HCT116 (cell line): ENCODE measurements at regions not wholly inside any gene's neighbourhood (a gene's known extent, or its start where the extent isn't known, plus 50 kb on each side); places are given as distances from the start of the nearest gene placed in this dataset.

Source experiments
- ATAC-seq: fragments of 200-7000 bp; cut with Tn5 transposase; 2 replicates; pipeline ENCODE4 v1.9.1; 2020; ENCODE audit warnings: mild to moderate bottlenecking, moderate library complexity
- BruUV-seq: library from RNA; stranded (reverse); fragments of 400-500 nt; replicated peaks from 2 replicates; lab custom pipeline; 2021; lab: Mats Ljungman, UMichigan
- CTCF ChIA-PET: fragments of 300-600 bp; sonication (Branson Sonifier 250); formaldehyde crosslinking; loops from one replicate; lab custom pipeline; 2021; ENCODE audit warnings: antibody characterized with exemption; lab: Charles Lee
- POLR2A ChIA-PET: fragments of 300-600, 350-600 bp; sonication (Branson Sonifier 250); formaldehyde crosslinking; loops from one replicate; lab custom pipeline; 2021; ENCODE audit warnings: antibody characterized with exemption; lab: Charles Lee
- RAD21 ChIA-PET, 2 experiments: fragments of 300-600 bp; sonication (Branson Sonifier 250); formaldehyde crosslinking; loops; one replicate each; lab custom pipeline; 2023; ENCODE audit warnings: low total read pairs in 2 of 2; ENCODE audit not compliant: uncharacterized antibody in 2 of 2, unreplicated experiment in 2 of 2, low non-redundant PET in 1 of 2; lab: Charles Lee
- DNase-seq: peaks from one replicate; pipeline ENCODE4 v3.0.0-alpha.2; 2010; ENCODE audit warnings: low read depth, low spot score
- H2AFZ ChIP-seq: fragments of 200-600 bp; shearing (Covaris generic), sonication (generic); 2 replicates; pipeline ENCODE4 v1.6.1; 2017; ENCODE audit warnings: low read depth, mixed run types, mixed read lengths, antibody characterized with exemption, low read length; ENCODE audit not compliant: poor library complexity, severe bottlenecking
- H3K27ac ChIP-seq: 2 replicates; pipeline ENCODE4 v1.5.1; 2012; ENCODE audit warnings: low read depth, low read length
- H3K27me3 ChIP-seq: fragments of 200-600 bp; sonication (generic); 2 replicates; pipeline ENCODE4 v1.6.1; 2016; ENCODE audit warnings: mixed run types, low read length, mixed read lengths; ENCODE audit not compliant: insufficient read depth
- H3K36me3 ChIP-seq, 2 experiments: fragments of 200-500 bp in 1 of 2; fragments of 200-600 bp in 1 of 2; sonication (Bioruptor generic) in 1 of 2; sonication (generic) in 1 of 2; 2 replicates each; pipeline versions ENCODE4 v1.5.1 to v1.6.1; 2014 to 2016; ENCODE audit warnings: low read length in 2 of 2, inconsistent platforms in 1 of 2, mixed read lengths in 1 of 2, mixed run types in 1 of 2; ENCODE audit not compliant: insufficient read depth in 2 of 2, control insufficient read depth in 1 of 2
- H3K4me1 ChIP-seq, 2 experiments: fragments of 200-600 bp in 1 of 2; sonication (generic) in 1 of 2; 2 replicates each; pipeline versions ENCODE4 v1.5.1 to v1.6.1; 2012 to 2017; ENCODE audit warnings: low read length in 2 of 2, inconsistent platforms in 1 of 2, mild to moderate bottlenecking in 1 of 2, mixed read lengths in 1 of 2, mixed run types in 1 of 2, moderate library complexity in 1 of 2; ENCODE audit not compliant: insufficient read depth in 2 of 2, control insufficient read depth in 1 of 2
- H3K4me2 ChIP-seq: fragments of 200-600 bp; sonication (generic); 2 replicates; pipeline ENCODE4 v1.6.1; 2017; ENCODE audit warnings: mixed run types, low read length, mixed read lengths
- H3K4me3 ChIP-seq, 2 experiments: fragments of 200-600 bp in 1 of 2; sonication (generic) in 1 of 2; replicated peaks in 1 of 2; 2 replicates each; pipeline ENCODE4 v1.5.1; 2011 to 2016; ENCODE audit warnings: low read length in 2 of 2, control low read depth in 1 of 2, low read depth in 1 of 2, mild to moderate bottlenecking in 1 of 2, mixed read lengths in 1 of 2, mixed run types in 1 of 2
- H3K79me2 ChIP-seq: fragments of 200-600 bp; sonication (generic); 2 replicates; pipeline ENCODE4 v1.6.1; 2017; ENCODE audit warnings: mild to moderate bottlenecking, mixed run types, low read length, moderate library complexity, mixed read lengths; ENCODE audit not compliant: insufficient read depth
- H3K9ac ChIP-seq: fragments of 200-600 bp; sonication (generic); 2 replicates; pipeline ENCODE4 v1.6.1; 2016; ENCODE audit warnings: low read length, mixed read lengths
- H3K9me2 ChIP-seq: fragments of 200-600 bp; sonication (generic), shearing (Covaris generic); 2 replicates; pipeline ENCODE4 v1.6.1; 2017; ENCODE audit warnings: mixed run types, mild to moderate bottlenecking, moderate library complexity; ENCODE audit not compliant: insufficient read depth
- H3K9me3 ChIP-seq, 2 experiments: fragments of 200-500 bp in 1 of 2; fragments of 200-600 bp in 1 of 2; sonication (Bioruptor generic) in 1 of 2; sonication (generic) in 1 of 2; 2 replicates each; pipeline ENCODE4 v1.6.1; 2014 to 2017; ENCODE audit warnings: low read length in 2 of 2, mixed read lengths in 2 of 2, inconsistent platforms in 1 of 2, low read depth in 1 of 2, mild to moderate bottlenecking in 1 of 2, mixed run types in 1 of 2, moderate library complexity in 1 of 2; ENCODE audit not compliant: control insufficient read depth in 1 of 2, insufficient read depth in 1 of 2
- H4K20me1 ChIP-seq: fragments of 200-600 bp; sonication (generic), shearing (Covaris generic); 2 replicates; pipeline ENCODE4 v1.6.1; 2017; ENCODE audit warnings: mixed run types, mild to moderate bottlenecking, moderate library complexity; ENCODE audit not compliant: insufficient read depth
- CBX3 ChIP-seq: IDR thresholded peaks from 2 replicates; pipeline ENCODE4 v1.6.1; 2012; ENCODE audit warnings: low read depth
- CEBPB ChIP-seq: IDR thresholded peaks from 2 replicates; pipeline ENCODE4 v1.6.1; 2012; ENCODE audit warnings: low read depth
- CTCF ChIP-seq, 3 experiments: fragments of 200-600 bp in 1 of 3; sonication (generic) in 1 of 3; IDR thresholded peaks in 2 of 3; conservative IDR thresholded peaks in 1 of 3; 2 replicates each; pipeline ENCODE4 v1.5.1; 2012 to 2017; ENCODE audit warnings: low read depth in 2 of 3, low read length in 2 of 3, antibody characterized with exemption in 1 of 3, borderline replicate concordance in 1 of 3, control low read depth in 1 of 3, mild to moderate bottlenecking in 1 of 3, mixed read lengths in 1 of 3, mixed run types in 1 of 3, moderate library complexity in 1 of 3; ENCODE audit not compliant: insufficient read depth in 1 of 3
- EGR1 ChIP-seq: IDR thresholded peaks from 2 replicates; pipeline ENCODE4 v1.6.1; 2012; ENCODE audit warnings: low read depth
- ELF1 ChIP-seq: IDR thresholded peaks from 2 replicates; pipeline ENCODE4 v1.6.1; 2012; ENCODE audit warnings: low read depth, borderline replicate concordance
- EZH2phosphoT487 ChIP-seq: fragments of 200-600 bp; IDR thresholded peaks from 2 replicates; pipeline ENCODE4 v1.6.1; 2018; ENCODE audit warnings: antibody characterized with exemption, borderline replicate concordance
- FOSL1 ChIP-seq: IDR thresholded peaks from 2 replicates; pipeline ENCODE4 v1.6.1; 2012; ENCODE audit warnings: low read depth
- MAX ChIP-seq: IDR thresholded peaks from 2 replicates; pipeline ENCODE4 v1.6.1; 2012
- RAD21 ChIP-seq: IDR thresholded peaks from 2 replicates; pipeline ENCODE4 v1.6.1; 2012; ENCODE audit warnings: low read depth, mild to moderate bottlenecking
- SIN3A ChIP-seq: IDR thresholded peaks from 2 replicates; pipeline ENCODE4 v1.6.1; 2012; ENCODE audit warnings: low read depth
- TCF7L2 ChIP-seq: IDR thresholded peaks from 2 replicates; pipeline ENCODE4 v1.7.0; 2011; ENCODE audit warnings: borderline replicate concordance, inconsistent platforms; ENCODE audit not compliant: insufficient read depth, insufficient read length; ENCODE audit errors: extremely low read depth
- YY1 ChIP-seq: IDR thresholded peaks from 2 replicates; pipeline ENCODE4 v1.6.1; 2011; ENCODE audit warnings: low read length, low read depth, moderate library complexity, mild to moderate bottlenecking; ENCODE audit not compliant: insufficient replicate concordance; ENCODE audit errors: extremely low read depth
- ZNF274 ChIP-seq: fragments of 200-500 bp; sonication (Bioruptor generic); IDR thresholded peaks from 2 replicates; pipeline ENCODE4 v1.6.1; 2014; ENCODE audit warnings: mild to moderate bottlenecking, low read depth, low read length, inconsistent platforms
- intact Hi-C: fragments of 100-400 bp; cut with micrococcal nuclease; formaldehyde crosslinking; loops from 2 replicates; pipeline ENCODE4 v1.10.0; 2022

GRCh38 chr10:4719671-4720070 is 106.3 kb upstream of the AKR1E2 start:
- CTCF ChIA-PET = no interaction called here
- Histone ChIP-seq H3K9me3 (peaks cover 0 to 3% of the 10 kb centered on the region in 2 experiments; a peak in 1 of 4 replicates), H4K20me1 (no peaks in the 10 kb centered on the region), H3K4me1 (peaks cover 0 to 13% of the 10 kb centered on the region in 2 experiments; a peak in 2 of 4 replicates), H3K9ac (no peak overlapping the region), H3K4me3 (no peak overlapping the region), H3K79me2 (no peaks in the 10 kb centered on the region), H3K36me3 (peaks cover 0 to 6% of the 10 kb centered on the region in 2 experiments; a peak in 1 of 4 replicates), H3K9me2 (no peaks in the 10 kb centered on the region), H3K4me2 (no peak overlapping the region), H3K27ac (no peak overlapping the region), H2AFZ (no peak overlapping the region), H3K27me3 (no peaks in the 10 kb centered on the region)
- RAD21 ChIA-PET = no interaction called here
- ATAC-seq (no peak), DNase-seq (no peak)
- TF ChIP-seq FOSL1 = no peak
- TF ChIP-seq ELF1 = no peak
- TF ChIP-seq CBX3 = no peak
- TF ChIP-seq CTCF (IDR thresholded peaks at IDR 0.05 in 2 of 3, conservative IDR thresholded peaks at IDR 0.05 in 1 of 3; ENCODE audit: borderline replicate concordance in 1 of 3, insufficient read depth in 1 of 3, low read depth in 2 of 3, low read length in 2 of 3) = no peak
- no peak for TF ChIP-seq CEBPB
- TF ChIP-seq YY1 = no peak
- no peak for TF ChIP-seq EGR1
- TF ChIP-seq RAD21 = no peak
- TF ChIP-seq TCF7L2 = no peak
- no peak for TF ChIP-seq EZH2phosphoT487
- no peak for TF ChIP-seq MAX
- TF ChIP-seq SIN3A = no peak
- no peak for TF ChIP-seq ZNF274
- POLR2A ChIA-PET = interaction anchor here (0.7 kb wide), 1 partner anchor 28 kb away, joined by 3 read pairs; no protein-coding TSS in a partner anchor
- BruUV-seq = no TSS peak
- intact Hi-C loops = no loop called here
